ENCODE measurements at regions not wholly inside any gene's neighbourhood (a gene's known extent, or its start where the extent isn't known, plus 50 kb on each side); places are given as distances from the start of the nearest gene placed in this dataset.

DNA sequence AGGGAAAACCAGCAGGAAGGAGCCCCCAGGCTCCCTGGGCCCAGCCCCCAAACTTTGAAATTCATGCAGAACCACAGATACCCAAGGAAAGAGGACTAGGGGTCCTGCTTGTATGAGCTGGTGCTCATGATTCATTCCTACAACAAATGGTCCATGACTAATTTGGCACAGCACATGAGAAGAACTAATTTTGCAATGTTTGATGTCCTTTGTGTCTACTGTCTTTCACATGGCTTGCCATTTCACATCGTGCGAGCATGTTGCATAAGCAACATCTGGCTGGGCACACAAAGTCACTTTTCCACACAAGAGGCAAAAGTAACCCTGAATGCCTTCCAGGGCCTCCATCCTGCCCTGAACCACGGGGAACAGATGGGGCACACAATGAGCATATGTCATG, 149.6 kb upstream of the APCDD1 start:
- H3K27me3 Mint-ChIP-seq (ENCODE audit: low read depth) = no peaks in the 10 kb centered on the region
- H3K27ac Mint-ChIP-seq (ENCODE audit: unreplicated experiment) = no peak overlapping the region
- H3K4me3 Mint-ChIP-seq (ENCODE audit: unreplicated experiment) = no peak overlapping the region
- H3K4me1 Mint-ChIP-seq (ENCODE audit: low read depth) = peaks cover 9% of the 10 kb centered on the region
- DNase-seq (ENCODE audit: low spot score) = no peak
- H3K36me3 Mint-ChIP-seq (ENCODE audit: low read depth) = peaks cover 2% of the 10 kb centered on the region
- TF ChIP-seq, protein P1, sequence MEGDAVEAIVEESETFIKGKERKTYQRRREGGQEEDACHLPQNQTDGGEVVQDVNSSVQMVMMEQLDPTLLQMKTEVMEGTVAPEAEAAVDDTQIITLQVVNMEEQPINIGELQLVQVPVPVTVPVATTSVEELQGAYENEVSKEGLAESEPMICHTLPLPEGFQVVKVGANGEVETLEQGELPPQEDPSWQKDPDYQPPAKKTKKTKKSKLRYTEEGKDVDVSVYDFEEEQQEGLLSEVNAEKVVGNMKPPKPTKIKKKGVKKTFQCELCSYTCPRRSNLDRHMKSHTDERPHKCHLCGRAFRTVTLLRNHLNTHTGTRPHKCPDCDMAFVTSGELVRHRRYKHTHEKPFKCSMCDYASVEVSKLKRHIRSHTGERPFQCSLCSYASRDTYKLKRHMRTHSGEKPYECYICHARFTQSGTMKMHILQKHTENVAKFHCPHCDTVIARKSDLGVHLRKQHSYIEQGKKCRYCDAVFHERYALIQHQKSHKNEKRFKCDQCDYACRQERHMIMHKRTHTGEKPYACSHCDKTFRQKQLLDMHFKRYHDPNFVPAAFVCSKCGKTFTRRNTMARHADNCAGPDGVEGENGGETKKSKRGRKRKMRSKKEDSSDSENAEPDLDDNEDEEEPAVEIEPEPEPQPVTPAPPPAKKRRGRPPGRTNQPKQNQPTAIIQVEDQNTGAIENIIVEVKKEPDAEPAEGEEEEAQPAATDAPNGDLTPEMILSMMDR (IDR thresholded peaks at IDR 0.05) = no peak
- no peaks in the 10 kb centered on the region for H3K9me3 Mint-ChIP-seq (ENCODE audit: low read depth)

DNA sequence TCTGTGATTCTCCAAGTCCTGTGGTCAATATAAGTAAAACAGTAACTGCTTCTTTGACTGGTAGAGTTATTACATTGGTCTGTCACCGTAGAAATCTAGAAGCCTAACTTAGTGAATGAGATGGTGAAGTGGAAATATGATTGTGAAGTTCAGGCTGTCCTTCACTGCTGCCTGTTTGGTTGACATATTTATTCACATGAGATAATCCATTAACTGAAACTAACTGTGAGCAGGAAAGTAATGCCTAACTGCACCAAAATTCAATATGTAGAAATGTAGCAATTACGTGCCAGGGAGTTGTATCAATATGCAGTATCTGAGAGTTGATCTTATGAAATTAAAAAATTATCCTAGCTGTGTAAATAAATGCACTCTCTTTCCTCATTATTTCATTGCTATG, 147.7 kb upstream of the APCDD1 start:
- Mint-ChIP-seq H3K9me3 (ENCODE audit: low read depth) (no peaks in the 10 kb centered on the region), H3K27me3 (ENCODE audit: low read depth) (no peaks in the 10 kb centered on the region), H3K36me3 (ENCODE audit: low read depth) (peaks cover 2% of the 10 kb centered on the region), H3K4me1 (ENCODE audit: low read depth) (peaks cover 7% of the 10 kb centered on the region), H3K27ac (ENCODE audit: unreplicated experiment) (no peak overlapping the region), H3K4me3 (ENCODE audit: unreplicated experiment) (no peak overlapping the region)
- no peak for DNase-seq (ENCODE audit: low spot score)
- TF ChIP-seq, protein P1 (IDR thresholded peaks at IDR 0.05) = no peak

DNA sequence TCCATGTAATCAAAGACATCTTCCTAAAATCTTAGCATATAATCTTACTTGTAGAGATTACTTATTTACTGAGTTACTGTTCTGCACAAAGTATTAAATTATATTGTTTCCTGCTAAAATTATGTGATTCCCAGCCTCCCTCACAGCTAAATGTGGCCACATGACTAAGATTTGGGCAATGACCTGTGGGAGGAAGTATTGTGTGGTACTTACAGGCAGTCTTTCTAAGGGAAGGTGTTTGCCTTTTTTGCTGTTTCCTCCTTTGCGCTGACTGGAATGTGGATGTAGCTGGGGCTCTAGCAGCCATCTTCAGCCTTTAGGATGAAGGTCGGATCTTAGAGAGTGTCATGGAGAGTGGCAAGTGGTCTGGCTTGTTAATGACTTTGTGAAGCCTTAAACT, 146.3 kb upstream of the APCDD1 start:
- DNase-seq (ENCODE audit: low spot score) = no peak
- no peak overlapping the region for H3K27ac Mint-ChIP-seq (ENCODE audit: unreplicated experiment)
- no peaks in the 10 kb centered on the region for H3K36me3 Mint-ChIP-seq (ENCODE audit: low read depth)
- H3K4me3 Mint-ChIP-seq (ENCODE audit: unreplicated experiment) = no peak overlapping the region
- peaks cover 11% of the 10 kb centered on the region for H3K4me1 Mint-ChIP-seq (ENCODE audit: low read depth)
- no peaks in the 10 kb centered on the region for H3K27me3 Mint-ChIP-seq (ENCODE audit: low read depth)
- no peaks in the 10 kb centered on the region for H3K9me3 Mint-ChIP-seq (ENCODE audit: low read depth)
- TF ChIP-seq, protein P1 (IDR thresholded peaks at IDR 0.05) = no peak

DNA sequence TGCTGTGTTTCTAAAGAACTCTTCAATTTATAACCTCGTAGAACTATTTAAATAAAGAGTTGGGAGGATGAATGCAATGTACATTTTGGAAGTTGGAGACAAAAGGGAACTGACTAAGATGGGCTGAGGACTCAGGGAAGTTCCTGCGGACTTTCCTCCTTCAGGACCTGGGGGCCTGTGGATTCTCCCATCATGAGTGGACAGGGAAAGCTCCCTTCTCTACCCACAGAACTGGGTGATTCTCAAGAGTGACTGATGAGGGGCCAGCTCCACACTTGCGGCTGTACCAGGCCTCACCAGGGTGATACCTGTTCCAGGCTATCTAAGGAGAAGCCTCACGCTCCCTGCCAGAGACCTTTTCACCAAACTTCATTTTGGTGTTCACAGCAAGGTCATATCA, 143.8 kb upstream of the APCDD1 start:
- Mint-ChIP-seq H3K4me1 (ENCODE audit: low read depth) (peaks cover 4% of the 10 kb centered on the region), H3K27ac (ENCODE audit: unreplicated experiment) (no peak overlapping the region), H3K27me3 (ENCODE audit: low read depth) (no peaks in the 10 kb centered on the region), H3K36me3 (ENCODE audit: low read depth) (no peaks in the 10 kb centered on the region), H3K4me3 (ENCODE audit: unreplicated experiment) (no peak overlapping the region), H3K9me3 (ENCODE audit: low read depth) (no peaks in the 10 kb centered on the region)
- DNase-seq (ENCODE audit: low spot score) = no peak
- TF ChIP-seq, protein P1 (IDR thresholded peaks at IDR 0.05) = no peak

DNA sequence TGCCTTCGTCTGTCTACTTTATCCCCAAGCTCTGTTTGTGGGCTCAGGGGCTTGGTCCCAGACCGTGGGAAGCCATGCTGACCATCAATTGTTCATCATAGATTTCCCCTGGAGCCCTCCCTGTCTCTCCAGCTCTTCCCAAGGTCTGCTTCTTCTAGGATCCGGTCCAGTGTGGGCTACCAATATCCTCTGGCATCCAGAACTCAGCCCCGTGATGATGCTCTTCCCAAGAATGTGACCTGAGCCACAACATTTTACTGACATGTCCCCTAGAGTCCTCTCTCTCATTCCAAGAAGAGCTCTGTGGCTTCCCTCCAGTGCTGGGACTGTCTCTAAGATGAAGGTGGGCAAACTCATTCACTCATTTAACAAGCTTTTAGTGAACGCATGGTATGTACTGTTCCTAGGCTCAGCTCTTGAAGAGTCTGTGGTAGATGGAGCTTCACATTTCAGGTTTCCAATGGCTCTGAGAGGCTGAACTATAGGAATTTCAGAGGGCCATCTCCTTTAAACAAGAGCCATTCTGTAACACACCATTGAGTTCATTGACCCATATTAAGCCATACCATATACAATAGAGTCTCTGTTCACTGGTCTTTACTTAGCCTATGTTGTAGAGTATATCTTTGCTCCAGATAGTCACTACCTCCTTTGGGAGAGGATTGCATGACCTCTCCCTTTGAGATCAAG, 142.0 kb upstream of the APCDD1 start:
- H3K27ac Mint-ChIP-seq (ENCODE audit: unreplicated experiment) = no peak overlapping the region

More for the DNA sequence above, 142.0 kb upstream of the APCDD1 start:
- Mint-ChIP-seq H3K4me3 (ENCODE audit: unreplicated experiment) (no peak overlapping the region), H3K4me1 (ENCODE audit: low read depth) (peaks cover 4% of the 10 kb centered on the region), H3K27me3 (ENCODE audit: low read depth) (no peaks in the 10 kb centered on the region), H3K36me3 (ENCODE audit: low read depth) (no peaks in the 10 kb centered on the region), H3K9me3 (ENCODE audit: low read depth) (no peaks in the 10 kb centered on the region)
- TF ChIP-seq, protein P1 (IDR thresholded peaks at IDR 0.05) = no peak
- DNase-seq (ENCODE audit: low spot score) = no peak

Measured in chondrocyte (in vitro differentiated cells).